AG20443 (cell line): ENCODE measurements at regions not wholly inside any gene's neighbourhood (a gene's known extent, or its start where the extent isn't known, plus 50 kb on each side); places are given as distances from the start of the nearest gene placed in this dataset.
"Not testable (repeated sequence)": the region's sequence is repeated elsewhere in the genome, so short reads cannot be mapped to it uniquely, and the experiment has no call there.

Experiments
- DNase-seq: peaks from one replicate; pipeline ENCODE4 v3.0.0; 2012; ENCODE audit warnings: low spot score, mixed read lengths

GRCh38 chr16:60271025-60271771 is 1537.1 kb upstream of the GOT2 start:
- DNase-seq = no peak

- DNase-seq = no peak
These were observed 1527.3 kb upstream of the GOT2 start for GRCh38 chr16:60261425-60261824.

GRCh38 chr16:60259956-60260355 is 1525.8 kb upstream of the GOT2 start:
- no peak for DNase-seq

- DNase-seq = no peak
These were observed 1512.0 kb upstream of the GOT2 start for GRCh38 chr16:60246086-60246485.

- DNase-seq = no peak
These were observed 1507.6 kb upstream of the GOT2 start for GRCh38 chr16:60241671-60242070.

GRCh38 chr16:60230666-60231065 is 1496.5 kb upstream of the GOT2 start:
- DNase-seq = no peak

GRCh38 chr16:60225541-60225940 is 1491.4 kb upstream of the GOT2 start:
- no peak for DNase-seq

- DNase-seq = no peak
These were observed 1483.7 kb upstream of the GOT2 start for GRCh38 chr16:60217787-60218186.

GRCh38 chr16:60214311-60214710 is 1480.2 kb upstream of the GOT2 start:
- DNase-seq = no peak

GRCh38 chr16:60206516-60206915 is 1472.4 kb upstream of the GOT2 start:
- no peak for DNase-seq

- peak; percentile 12 for DNase-seq
These were observed 1470.1 kb upstream of the GOT2 start for GRCh38 chr16:60204181-60204580.

GRCh38 chr16:60203525-60204124 is 1469.5 kb upstream of the GOT2 start:
- peak; percentile 21 for DNase-seq

GRCh38 chr16:60200729-60201128 is 1466.6 kb upstream of the GOT2 start:
- DNase-seq = not testable (repeated sequence)

- DNase-seq = no peak
These were observed 1466.0 kb upstream of the GOT2 start for GRCh38 chr16:60200161-60200560.

- no peak for DNase-seq
These were observed 1465.0 kb upstream of the GOT2 start for GRCh38 chr16:60199150-60199549.

- DNase-seq = no peak
These were observed 1447.4 kb upstream of the GOT2 start for GRCh38 chr16:60181536-60181935.

- DNase-seq = no peak
These were observed 1446.5 kb upstream of the GOT2 start for GRCh38 chr16:60180609-60181008.

- peak; percentile 16 for DNase-seq
These were observed 1436.1 kb upstream of the GOT2 start for GRCh38 chr16:60170196-60170595.

GRCh38 chr16:60166111-60166510 is 1432.0 kb upstream of the GOT2 start:
- no peak for DNase-seq

GRCh38 chr16:60151987-60152386 is 1417.9 kb upstream of the GOT2 start:
- no peak for DNase-seq

- no peak for DNase-seq
These were observed 1416.8 kb upstream of the GOT2 start for GRCh38 chr16:60150907-60151306.

GRCh38 chr16:60143348-60143705 is 1409.2 kb upstream of the GOT2 start:
- no peak for DNase-seq

- no peak for DNase-seq
These were observed 1408.7 kb upstream of the GOT2 start for GRCh38 chr16:60142619-60143347.
